Astrocyte (in vitro differentiated cells and primary cell): ENCODE measurements at regions not wholly inside any gene's neighbourhood (a gene's known extent, or its start where the extent isn't known, plus 50 kb on each side); places are given as distances from the start of the nearest gene placed in this dataset.

Experiments
- DNase-seq: peaks from one replicate; pipeline ENCODE4 v3.0.0-alpha.2; 2010; ENCODE audit warnings: low read depth
- FAIRE-seq: peaks from 2 replicates; lab custom pipeline; 2011; peaks lifted over from hg19 to GRCh38; lab: Jason Lieb, UNC
- H2AFZ ChIP-seq: 2 replicates; pipeline ENCODE4 v1.6.0; 2012; ENCODE audit warnings: low read depth, low read length, inconsistent platforms
- H3K27ac ChIP-seq: 2 replicates; pipeline ENCODE4 v1.5.1; 2011; ENCODE audit warnings: low read depth, low read length, inconsistent platforms
- H3K27me3 ChIP-seq: 2 replicates; pipeline ENCODE4 v1.6.0; 2011; ENCODE audit warnings: low read length, inconsistent platforms; ENCODE audit not compliant: insufficient read depth
- H3K36me3 ChIP-seq: 2 replicates; pipeline ENCODE4 v1.5.1; 2011; ENCODE audit warnings: low read length, inconsistent platforms; ENCODE audit not compliant: insufficient read depth
- H3K4me1 ChIP-seq: 2 replicates; pipeline ENCODE4 v1.5.1; 2011; ENCODE audit warnings: low read length, inconsistent platforms; ENCODE audit not compliant: insufficient read depth
- H3K4me2 ChIP-seq: 2 replicates; pipeline ENCODE4 v1.6.0; 2012; ENCODE audit warnings: low read length, inconsistent platforms
- H3K4me3 ChIP-seq: 2 replicates; pipeline ENCODE4 v1.5.1; 2011; ENCODE audit warnings: low read depth, mild to moderate bottlenecking, low read length, inconsistent platforms; ENCODE audit not compliant: insufficient read depth
- H3K79me2 ChIP-seq: 2 replicates; pipeline ENCODE4 v1.6.0; 2012; ENCODE audit warnings: mild to moderate bottlenecking, low read length, inconsistent platforms; ENCODE audit not compliant: insufficient read depth
- H3K9ac ChIP-seq: 2 replicates; pipeline ENCODE4 v1.6.0; 2012; ENCODE audit warnings: mild to moderate bottlenecking, low read length, inconsistent platforms
- H3K9me3 ChIP-seq: 2 replicates; pipeline ENCODE4 v1.5.1; 2012; ENCODE audit warnings: low read depth, mild to moderate bottlenecking, low read length, inconsistent platforms; ENCODE audit not compliant: insufficient read depth
- H4K20me1 ChIP-seq: 2 replicates; pipeline ENCODE4 v1.6.0; 2012; ENCODE audit warnings: low read length, inconsistent platforms; ENCODE audit not compliant: insufficient read depth
- H3K27ac Mint-ChIP-seq: one replicate; pipeline ENCODE4 v1.8.0; 2021; ENCODE audit warnings: mild to moderate bottlenecking, mixed read lengths; ENCODE audit not compliant: unreplicated experiment
- H3K27me3 Mint-ChIP-seq: one replicate; pipeline ENCODE4 v1.8.0; 2021; ENCODE audit warnings: low read depth, mixed read lengths; ENCODE audit not compliant: unreplicated experiment
- H3K36me3 Mint-ChIP-seq: one replicate; pipeline ENCODE4 v1.8.0; 2021; ENCODE audit warnings: low read depth, mixed read lengths; ENCODE audit not compliant: unreplicated experiment
- H3K4me1 Mint-ChIP-seq: one replicate; pipeline ENCODE4 v1.8.0; 2021; ENCODE audit warnings: low read depth, mixed read lengths; ENCODE audit not compliant: unreplicated experiment
- H3K4me3 Mint-ChIP-seq: one replicate; pipeline ENCODE4 v1.8.0; 2021; ENCODE audit warnings: mild to moderate bottlenecking, moderate library complexity, mixed read lengths; ENCODE audit not compliant: unreplicated experiment
- H3K9me3 Mint-ChIP-seq: one replicate; pipeline ENCODE4 v1.8.0; 2021; ENCODE audit warnings: mild to moderate bottlenecking, mixed read lengths; ENCODE audit not compliant: unreplicated experiment
- CTCF ChIP-seq: IDR thresholded peaks from 2 replicates; pipeline ENCODE4 v1.5.1; 2011; ENCODE audit warnings: low read depth, mild to moderate bottlenecking, inconsistent platforms, low read length, moderate library complexity; ENCODE audit not compliant: insufficient read depth
- EZH2 ChIP-seq: IDR thresholded peaks from 2 replicates; pipeline ENCODE4 v1.6.1; 2012; ENCODE audit warnings: mild to moderate bottlenecking, low read length, inconsistent platforms; ENCODE audit not compliant: insufficient read depth
- microRNA-seq: library from miRNA; unstranded; fragments of <30 nt; microRNA quantifications from one replicate; pipeline ENCODE4 v1.2.0, GENCODE V29; 2020

GRCh38 chr22:46100401-46101105, 49.8 kb upstream of the PPARA start:
- Histone ChIP-seq H3K9ac (no peak overlapping the region), H3K27ac (peak overlapping the region; percentile 30), H4K20me1 (peaks cover 92% of the 10 kb centered on the region), H3K79me2 (peaks cover 100% of the 10 kb centered on the region), H3K36me3 (peaks cover 37% of the 10 kb centered on the region), H3K4me2 (no peak overlapping the region), H3K27me3 (no peaks in the 10 kb centered on the region), H3K4me3 (no peak overlapping the region), H3K4me1 (peaks cover 57% of the 10 kb centered on the region), H2AFZ (no peak overlapping the region), H3K9me3 (no peaks in the 10 kb centered on the region)
- TF ChIP-seq EZH2, result no peak
- no peak for TF ChIP-seq CTCF
- Mint-ChIP-seq H3K9me3 (no peaks in the 10 kb centered on the region), H3K4me3 (no peak overlapping the region), H3K27ac (no peak overlapping the region), H3K27me3 (peaks cover 31% of the 10 kb centered on the region), H3K36me3 (no peaks in the 10 kb centered on the region), H3K4me1 (no peaks in the 10 kb centered on the region)
- FAIRE-seq (no peak), DNase-seq (no peak)

Small RNA genes lying in the stretch of these regions (microRNA-seq; reads per million reads assigned to microRNA genes)
- gene MIR3619, result 1.1 reads per million
